ENCODE measurements at regions not wholly inside any gene's neighbourhood (a gene's known extent, or its start where the extent isn't known, plus 50 kb on each side); places are given as distances from the start of the nearest gene placed in this dataset.

DNA sequence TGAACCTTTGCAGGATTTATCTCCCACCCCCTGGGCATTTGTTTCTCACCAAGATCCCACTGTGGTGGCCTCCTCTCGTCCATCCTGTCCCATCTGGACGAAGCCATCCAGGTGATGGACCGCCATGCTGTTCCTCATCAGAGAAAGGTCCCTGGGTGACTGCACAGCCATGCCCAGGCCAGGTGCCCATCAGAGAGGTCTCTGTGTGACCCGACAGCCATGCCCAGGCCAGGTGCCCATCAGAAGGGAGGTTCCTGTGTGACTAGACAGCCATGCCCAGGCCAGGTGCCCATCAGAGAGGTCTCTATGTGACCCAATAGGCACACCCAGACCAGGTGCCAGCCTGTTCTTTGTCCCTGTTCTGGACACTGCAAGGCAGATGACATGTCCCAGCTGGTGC, 360.9 kb upstream of the SALL3 start:
- TF ChIP-seq POLR2A (IDR thresholded peaks at IDR 0.05) = no peak
- TF ChIP-seq, protein P1, sequence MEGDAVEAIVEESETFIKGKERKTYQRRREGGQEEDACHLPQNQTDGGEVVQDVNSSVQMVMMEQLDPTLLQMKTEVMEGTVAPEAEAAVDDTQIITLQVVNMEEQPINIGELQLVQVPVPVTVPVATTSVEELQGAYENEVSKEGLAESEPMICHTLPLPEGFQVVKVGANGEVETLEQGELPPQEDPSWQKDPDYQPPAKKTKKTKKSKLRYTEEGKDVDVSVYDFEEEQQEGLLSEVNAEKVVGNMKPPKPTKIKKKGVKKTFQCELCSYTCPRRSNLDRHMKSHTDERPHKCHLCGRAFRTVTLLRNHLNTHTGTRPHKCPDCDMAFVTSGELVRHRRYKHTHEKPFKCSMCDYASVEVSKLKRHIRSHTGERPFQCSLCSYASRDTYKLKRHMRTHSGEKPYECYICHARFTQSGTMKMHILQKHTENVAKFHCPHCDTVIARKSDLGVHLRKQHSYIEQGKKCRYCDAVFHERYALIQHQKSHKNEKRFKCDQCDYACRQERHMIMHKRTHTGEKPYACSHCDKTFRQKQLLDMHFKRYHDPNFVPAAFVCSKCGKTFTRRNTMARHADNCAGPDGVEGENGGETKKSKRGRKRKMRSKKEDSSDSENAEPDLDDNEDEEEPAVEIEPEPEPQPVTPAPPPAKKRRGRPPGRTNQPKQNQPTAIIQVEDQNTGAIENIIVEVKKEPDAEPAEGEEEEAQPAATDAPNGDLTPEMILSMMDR (IDR thresholded peaks at IDR 0.05 in 8 of 11, conservative IDR thresholded peaks at IDR 0.05 in 3 of 11) = no peak
- no peak for TF ChIP-seq POLR2AphosphoS5 (IDR thresholded peaks at IDR 0.05)

Measured in spleen (tissue), 7 donors.